T-helper 2 cell treated with Interferon-gamma antibody and Interleukin-4, amounts not matched to agents 100 ng/mL and 5 ng/mL, for 36 hours (primary cell): ENCODE measurements at regions not wholly inside any gene's neighbourhood (a gene's known extent, or its start where the extent isn't known, plus 50 kb on each side); places are given as distances from the start of the nearest gene placed in this dataset.
"Not testable (repeated sequence)": the region's sequence is repeated elsewhere in the genome, so short reads cannot be mapped to it uniquely, and the experiment has no call there.

ENCODE experiments used
- intact Hi-C: fragments of 100-400 bp; cut with micrococcal nuclease; formaldehyde crosslinking; loops from one replicate; pipeline ENCODE4 v1.15.1; 2023

DNA sequence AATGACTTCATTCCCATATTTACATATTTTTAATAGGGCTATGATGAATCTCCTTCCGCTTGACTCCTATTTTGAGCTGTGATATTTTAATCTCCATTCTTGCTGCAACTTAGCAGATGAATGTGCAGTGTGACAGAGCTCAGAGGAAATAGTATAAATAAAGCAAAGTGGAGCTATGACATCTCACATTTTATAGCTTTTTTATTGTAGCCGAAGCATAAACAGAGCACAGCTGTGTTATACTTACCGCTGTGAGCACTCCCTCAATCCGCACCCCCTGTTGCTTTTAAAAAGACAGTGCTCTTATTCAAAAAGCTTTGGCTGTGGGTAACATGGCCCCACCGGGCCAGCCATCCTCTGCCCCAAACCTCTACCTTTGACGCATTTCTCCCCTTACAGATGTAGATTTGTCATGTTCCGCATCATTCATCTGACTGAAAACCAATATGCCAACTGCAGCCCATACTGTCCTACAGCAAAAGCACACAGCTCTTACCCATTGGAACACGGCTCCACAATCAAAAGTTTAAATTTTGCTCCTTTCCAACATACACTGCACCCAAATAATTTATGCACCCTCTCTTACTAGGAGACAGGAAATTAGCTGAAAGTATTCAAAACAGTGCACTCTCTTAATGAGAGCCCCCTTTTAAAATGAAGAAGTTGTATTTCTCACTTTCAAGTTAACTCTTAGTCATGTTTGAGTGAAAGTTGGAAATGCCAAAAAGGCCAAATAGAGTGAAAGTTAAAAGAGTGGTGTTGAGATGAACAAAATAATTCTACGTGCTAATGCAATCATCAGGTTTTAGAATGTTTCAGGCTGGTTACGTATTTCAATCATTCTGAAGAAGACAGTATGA lies 429.3 kb upstream of the SOX5 start:
- intact Hi-C loops: no loop called here

DNA sequence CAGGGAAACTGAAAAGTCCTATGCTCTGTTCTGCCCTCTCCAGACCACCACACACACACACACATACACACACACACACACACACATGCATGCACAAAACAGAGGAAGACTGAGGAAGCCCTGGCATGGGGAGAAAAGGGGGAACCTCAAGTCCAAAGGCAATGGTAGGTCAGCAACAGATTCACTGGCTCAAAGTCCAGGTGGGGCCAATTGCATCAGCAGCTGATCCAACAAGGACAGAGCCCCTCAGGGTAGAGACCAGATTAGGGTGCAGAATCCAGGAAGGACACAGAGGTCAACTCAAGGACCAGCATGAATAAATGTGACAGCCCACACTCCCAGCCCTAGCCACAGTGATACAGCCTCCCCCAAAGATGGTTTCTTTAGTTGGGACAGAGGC lies 425.0 kb upstream of the SOX5 start:
- intact Hi-C loops: no loop called here

DNA sequence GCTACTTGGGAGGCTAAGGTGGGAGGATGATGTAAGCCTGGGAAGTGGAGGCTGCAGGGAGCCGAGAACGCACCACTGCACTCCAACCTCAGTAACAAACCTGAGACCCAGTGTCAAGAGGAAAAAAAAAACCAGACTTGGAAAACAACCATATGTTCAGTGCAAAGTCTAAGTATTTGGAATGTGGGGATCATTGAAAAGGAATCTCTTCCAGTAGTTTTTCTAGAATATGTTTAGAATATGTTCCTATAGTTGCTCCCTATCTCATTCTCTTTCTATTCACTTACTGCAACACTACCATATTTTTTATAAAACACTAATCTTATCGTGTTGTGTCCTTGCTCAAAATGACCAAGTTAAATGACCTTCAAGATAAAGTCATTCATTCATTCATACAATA lies 423.5 kb upstream of the SOX5 start:
- intact Hi-C loops: no loop called here

DNA sequence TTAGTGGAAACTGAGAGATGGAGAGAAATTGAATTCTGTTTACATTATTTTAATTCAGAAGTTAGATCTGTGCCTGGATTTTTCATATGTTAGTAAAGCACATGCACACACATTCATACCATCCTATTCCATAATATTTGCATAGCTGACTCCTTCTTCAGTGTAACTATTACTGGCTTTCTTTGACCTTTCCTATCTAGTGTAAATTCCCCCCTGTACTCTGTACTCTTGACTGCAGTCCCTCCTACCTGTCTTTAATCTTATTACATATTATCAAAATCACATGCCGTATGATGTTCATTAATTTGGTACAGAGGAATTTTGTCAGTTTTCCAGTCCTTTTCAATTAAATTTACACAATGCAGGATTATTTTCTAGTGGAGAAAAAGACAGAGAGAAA lies 417.0 kb upstream of the SOX5 start:
- intact Hi-C loops: no loop called here

DNA sequence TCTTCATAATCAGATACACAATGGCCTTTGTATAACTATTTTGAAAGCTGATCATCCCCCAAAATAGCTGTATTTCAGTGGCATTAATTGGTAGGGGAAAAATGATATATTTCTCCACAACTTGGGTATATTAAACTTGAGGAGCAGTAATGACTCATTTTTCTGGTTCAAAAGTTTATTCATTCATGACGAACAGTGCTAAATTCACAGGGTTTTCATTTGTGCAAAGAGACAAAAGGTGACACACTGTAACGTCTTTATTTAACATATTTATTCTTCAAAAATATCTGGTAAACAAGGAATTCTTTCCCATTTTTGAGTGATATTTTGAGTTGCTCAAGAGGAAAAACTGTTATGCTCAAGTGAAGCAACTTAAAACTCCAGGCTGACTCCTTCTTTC lies 415.5 kb upstream of the SOX5 start:
- intact Hi-C loops: no loop called here

DNA sequence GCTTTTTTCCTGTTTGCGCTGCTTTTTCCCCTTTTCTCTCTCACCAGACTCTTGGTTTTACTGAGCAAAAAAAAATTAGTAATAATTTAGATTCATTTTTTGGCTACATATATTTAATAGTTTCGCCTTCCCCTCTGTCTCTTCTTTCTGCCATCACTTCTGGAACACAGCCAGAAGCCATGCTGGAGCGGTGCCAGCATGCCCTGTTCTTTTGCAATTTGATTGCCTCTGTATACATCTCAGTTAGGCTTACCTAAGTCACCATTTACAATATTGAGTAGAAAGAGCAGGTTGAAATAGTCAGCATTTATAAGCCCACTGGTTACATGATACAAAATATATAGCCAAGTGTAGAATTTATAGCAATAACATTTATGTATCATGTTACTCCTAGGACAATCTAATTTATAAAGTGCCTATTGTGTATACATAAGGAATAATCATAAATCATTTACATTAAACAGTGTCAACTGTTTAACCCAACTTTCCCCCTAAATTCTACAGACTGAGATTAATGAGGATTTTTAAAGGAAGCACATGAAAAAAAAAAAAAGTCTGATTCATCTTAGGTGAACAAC lies 413.8 kb upstream of the SOX5 start:
- intact Hi-C loops: no loop called here

DNA sequence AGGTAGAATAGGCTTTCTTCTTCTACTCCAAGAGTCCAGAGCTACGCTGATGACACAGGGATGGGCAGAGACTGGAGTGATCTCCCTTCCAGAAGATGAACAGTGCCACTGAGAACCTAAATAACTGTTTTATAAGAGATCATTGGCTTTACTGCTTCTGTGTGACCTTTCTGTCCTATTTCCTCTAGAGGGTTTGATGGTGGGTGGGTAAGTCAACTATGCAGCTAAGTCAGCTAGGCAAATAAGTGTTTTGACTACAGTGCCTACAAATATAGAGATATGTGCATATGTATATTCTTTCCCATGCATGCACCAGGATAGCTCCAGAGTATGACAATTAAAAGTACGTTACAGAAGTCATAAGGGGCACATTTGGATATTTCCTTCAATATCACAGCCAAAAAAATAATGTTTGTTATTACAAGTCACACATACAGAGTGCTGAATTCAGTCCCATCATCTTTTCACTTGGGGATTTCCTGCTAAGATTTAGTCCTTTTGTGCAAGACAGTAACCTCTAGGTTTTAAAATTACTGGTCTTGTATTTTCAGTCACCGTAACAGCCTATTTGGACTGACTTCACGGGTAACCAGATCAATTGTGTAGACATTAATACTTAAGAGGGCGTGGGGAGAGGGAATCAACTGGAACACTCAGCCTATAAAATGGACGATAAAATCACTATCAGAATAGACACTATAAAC lies 412.6 kb upstream of the SOX5 start:
- intact Hi-C loops: no loop called here

DNA sequence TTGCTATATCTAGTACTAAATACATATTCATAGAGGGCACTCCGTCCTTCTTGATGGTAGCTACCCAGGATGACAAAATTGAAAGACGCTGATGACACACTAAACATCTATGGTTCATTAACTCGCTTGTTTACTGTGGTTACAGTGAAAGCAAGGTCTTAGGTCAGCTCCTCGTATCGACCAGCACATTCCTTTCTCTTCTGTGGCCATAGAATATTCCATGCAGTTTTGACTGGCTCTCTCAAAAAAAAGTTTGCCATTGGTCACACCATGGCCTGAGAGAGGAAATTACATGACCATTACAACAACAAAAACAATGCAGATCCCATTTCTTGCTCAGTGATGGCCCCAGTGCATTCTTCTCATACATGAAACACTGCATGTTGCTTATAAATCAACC lies 411.4 kb upstream of the SOX5 start:
- intact Hi-C loops: no loop called here

DNA sequence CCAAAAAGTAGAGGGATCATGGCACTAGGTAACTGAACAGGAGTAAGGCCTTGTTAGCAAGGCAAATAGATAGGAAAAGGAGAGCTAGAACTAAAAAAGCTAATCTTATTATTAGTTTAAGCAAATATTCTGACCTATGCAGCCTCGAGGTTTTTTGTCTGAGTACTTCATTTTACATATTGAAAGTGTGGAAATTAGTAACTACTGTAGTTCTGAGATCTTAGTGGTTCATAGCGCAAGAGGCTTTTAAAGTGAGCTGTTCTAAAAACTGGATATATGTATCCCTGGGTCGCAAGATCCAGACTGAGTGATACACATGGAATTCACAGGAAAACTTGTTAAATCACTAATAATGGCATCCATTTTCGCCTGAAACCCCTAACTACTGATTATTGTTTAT lies 411.0 kb upstream of the SOX5 start:
- intact Hi-C loops: no loop called here

DNA sequence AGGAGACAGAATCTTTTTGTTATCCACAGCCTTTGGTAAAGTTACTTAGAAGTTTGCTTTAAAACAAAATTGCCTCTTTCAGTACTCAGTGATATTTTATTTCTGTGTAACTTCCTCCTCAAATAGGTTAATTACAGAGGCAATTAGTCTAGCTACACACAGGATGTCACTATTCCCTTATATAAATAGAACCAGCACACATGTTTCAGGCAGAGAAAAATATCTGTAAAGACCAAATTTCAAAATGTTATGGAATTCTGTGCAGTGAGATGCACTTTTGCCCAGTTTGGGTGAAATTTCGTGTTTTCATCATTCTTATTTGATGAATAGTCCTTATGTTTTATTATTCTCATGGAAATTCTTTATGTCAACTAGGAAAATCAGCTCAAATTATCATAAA lies 410.6 kb upstream of the SOX5 start:
- intact Hi-C loops: no loop called here

DNA sequence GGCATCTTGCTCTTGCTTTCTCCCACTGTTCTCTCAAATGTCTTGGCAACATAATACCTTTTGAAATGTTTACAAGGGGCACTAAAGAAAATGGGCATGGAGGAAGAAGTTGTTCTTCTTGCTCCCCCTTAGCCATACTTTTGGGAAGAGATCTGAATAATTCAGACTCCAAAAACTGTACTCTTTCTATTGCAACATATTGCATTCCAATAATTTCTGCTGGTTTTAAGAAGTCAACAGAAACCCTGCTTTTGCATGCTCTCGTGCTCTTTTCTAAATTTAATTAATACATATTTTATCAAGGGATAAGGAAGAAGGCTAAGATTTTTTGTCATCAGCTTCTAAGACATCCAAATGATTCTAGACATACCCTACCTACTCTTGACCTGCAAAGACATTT lies 409.9 kb upstream of the SOX5 start:
- intact Hi-C loops: no loop called here

DNA sequence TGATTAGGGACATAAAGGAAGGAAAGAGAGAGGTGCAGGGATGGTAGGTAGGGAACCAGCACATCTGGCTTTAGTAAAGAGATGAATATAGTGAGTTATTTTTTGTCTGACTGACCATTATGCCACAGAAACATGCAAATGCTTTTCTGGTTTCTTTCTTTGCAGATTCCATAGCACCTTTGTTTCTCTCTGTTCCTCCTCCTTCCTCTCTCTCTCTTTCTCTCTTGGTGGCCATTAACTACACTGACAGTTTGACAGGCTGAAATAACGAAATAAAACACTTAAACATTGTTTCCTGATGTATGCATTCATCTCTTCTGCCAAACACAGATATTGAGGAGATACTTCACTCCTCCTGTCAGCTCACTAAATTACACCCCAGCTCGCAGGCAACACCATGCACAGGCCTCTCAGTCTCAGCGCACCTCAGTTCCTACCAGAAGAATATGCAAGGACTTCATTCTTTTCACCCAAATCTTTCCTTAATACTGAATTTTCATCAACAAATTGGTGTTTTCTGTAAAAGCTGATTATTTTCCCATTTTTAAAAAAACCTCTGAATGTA lies 406.9 kb upstream of the SOX5 start:
- intact Hi-C loops: no loop called here

DNA sequence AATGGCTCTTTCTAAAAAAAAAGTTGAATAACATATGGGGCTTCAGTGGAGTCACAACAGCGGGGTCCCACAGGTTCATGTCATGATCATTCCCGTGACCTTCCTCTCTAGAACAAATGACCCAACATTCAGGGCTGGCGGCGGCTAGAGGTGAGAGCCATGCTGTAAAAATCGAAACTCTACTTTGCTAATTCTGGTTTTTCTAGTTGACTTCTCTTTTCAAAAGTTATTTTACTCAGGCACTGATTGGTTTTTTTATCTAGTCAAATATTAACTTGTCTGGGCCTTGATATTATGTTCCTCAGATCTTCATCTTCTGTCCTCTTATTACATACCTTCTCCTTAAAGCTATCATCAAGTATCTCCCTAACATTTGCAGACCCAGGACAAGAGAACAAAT lies 402.9 kb upstream of the SOX5 start:
- intact Hi-C loops: no loop called here

DNA sequence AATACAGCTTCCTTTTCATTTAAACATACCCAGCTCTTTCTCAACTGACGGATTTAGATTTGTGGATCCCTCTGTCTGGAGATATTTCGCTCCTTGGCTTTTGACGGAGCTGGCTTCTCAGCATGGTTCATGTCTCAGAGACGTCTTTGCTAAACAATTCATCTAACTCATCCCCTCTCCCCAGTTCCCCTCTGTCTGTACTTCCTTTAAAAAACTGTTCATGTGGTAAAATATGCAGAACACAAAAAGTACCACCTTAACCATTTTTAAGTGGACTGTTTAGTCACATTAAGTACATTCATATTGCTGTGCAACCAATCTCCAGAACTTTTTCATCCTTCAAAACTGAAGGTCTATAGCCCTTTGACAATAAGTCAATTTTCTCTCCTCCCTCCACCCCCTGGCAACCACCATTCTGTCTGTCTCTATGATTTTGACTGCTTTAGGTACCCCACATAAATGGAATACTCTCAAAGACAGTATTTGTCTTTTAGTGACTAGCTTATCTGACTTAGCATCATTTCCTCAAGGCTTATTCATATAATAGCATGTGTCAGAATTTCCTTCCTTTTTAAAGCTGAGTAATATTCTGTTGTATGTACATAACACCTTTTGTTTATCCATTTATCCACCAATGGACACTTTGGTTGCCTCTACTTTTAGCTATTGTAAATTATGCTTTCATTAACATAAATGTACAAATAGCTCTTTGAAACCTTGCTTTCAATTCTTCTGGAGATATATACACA lies 399.8 kb upstream of the SOX5 start:
- intact Hi-C loops: no loop called here

DNA sequence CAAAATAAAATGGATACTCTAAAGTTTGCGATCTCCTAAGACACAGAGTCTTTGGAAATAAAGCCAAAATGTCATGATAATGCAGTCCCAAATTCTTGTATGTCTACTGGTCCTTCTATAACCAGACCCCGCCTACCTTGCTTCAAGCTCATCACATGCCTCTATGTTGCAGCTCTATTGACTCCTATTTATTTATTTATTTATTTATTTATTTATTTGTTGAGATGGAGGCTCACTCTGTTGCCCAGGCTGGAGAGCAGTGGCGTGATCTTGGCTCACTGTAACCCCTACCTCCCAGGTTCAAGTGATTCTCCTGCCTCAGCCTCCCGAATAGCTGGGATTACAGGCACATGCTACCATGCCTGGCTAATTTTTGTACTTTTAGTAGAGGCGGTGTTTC lies 398.7 kb upstream of the SOX5 start:
- intact Hi-C loops: not testable (repeated sequence)

DNA sequence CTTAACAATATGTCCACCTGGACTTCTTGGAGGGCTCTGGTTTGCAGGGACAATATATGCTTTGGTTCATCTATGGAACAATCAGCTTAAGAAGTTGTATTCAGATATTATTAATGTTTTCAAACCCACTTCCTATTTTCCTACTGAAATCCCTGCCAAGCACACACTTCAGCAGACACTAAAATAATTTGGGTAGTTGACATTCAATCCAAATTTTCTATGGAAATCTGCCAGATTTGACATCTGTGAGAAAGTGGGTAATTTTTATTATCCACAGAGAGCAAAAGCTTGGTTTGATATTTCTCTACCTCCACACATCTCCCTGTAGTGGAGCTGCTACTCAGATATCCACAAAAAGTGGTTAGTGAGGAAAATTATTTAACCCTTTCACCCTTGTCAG lies 378.8 kb upstream of the SOX5 start:
- intact Hi-C loops: no loop called here

DNA sequence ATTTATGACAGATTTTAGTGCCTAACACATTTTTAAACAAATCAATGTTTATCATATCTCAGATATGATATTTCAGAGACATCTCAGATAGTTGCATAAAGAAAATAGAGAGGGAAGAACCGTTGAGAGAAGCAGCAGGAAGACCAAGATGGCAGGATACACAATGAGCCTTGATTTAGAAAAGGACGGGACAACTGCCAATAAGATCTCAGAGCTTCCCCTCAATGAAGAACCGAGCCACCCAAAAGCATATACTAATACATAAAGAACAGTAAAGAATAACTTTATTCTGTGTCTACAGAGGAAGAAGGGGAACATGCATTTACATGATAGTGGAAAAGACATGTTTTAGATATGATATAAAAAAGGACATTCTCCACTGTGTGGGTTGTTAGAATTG lies 375.9 kb upstream of the SOX5 start:
- intact Hi-C loops: no loop called here

DNA sequence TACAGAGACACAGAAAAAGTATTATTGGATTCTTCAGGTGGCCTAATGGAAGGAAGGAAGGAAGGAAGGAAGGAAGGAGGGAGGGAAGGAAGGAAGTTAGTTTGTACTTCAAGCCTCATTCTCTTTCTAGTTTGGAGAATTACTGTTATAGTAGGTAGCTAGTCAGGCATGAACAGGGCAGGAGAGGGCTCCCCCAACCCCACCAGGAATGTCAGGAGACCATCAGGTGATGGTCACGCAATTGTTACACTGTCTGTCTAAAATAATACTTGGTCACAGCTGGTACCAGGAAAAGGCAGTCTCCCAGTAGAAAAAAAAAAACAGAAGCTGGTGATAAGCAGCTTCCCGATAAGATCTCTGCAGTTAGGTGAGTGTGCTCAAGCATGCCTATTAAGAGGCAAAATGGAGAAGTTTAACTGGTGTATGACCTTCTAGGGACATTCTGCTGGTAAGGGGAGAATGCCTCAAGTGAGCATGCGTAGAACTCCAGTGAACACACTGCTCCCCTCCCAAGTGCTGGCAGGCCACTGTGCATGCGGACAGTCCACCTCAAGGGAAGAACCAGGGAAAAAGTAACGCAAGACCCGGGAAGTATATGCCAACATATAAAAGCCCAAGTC lies 358.4 kb upstream of the SOX5 start:
- intact Hi-C loops: no loop called here

DNA sequence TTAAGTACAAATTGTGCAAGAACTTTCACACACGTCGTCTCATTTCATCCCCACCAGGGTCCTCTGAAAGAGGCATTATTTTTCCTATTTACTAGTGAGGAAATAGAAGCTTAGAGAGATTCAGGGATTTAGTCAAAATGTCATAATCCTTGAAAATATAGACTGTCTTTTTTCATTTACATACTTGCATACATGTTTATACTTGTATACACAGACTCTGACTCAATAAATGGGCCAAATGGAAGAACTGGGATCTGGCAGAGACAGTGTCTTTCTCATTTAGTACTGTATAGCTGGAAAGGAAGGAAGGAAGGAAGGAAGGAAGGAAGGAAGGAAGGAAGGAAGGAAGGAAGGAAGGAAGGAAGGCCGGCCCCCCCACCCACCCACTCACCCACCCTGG lies 357.7 kb upstream of the SOX5 start:
- intact Hi-C loops: no loop called here

DNA sequence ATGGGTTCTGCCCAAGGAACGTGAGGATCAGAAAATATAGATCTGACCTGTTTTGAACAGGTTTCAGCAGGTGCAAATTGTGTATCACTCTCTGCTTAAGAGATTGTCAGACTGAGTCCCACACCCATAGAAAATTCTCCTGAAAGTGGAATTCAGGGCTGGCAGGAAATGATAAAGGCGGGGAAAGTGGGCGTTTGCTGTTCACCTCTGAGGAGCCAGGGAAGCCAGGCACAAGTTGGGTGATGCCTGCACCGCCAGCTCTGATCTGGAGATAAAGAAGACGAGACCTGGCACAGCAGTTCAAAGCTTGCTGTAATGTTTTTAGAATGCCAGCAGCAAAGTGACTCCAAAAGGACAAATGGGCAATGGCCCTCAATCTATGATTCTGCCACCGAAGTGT lies 356.5 kb upstream of the SOX5 start:
- intact Hi-C loops: no loop called here

DNA sequence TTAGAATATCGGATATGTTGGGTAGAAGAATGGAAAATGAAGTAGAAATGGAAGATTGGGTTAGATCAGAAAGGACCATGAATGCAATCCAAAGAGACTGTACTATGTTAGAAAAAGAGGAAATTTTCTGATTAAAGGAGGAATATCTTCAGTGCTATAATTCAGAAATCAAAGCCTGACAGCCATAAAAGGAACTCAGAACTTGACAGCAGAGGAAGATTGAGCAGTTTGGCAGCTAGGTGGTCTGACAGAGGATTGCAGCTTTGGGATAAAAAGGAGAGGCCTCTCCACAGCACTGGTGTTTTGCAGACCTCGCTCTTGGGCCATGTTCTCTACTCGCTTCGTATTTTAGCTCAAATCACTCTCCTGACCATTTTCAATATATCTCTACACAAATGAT lies 354.8 kb upstream of the SOX5 start:
- intact Hi-C loops: no loop called here
